Heart left ventricle (tissue), 16 donors: ENCODE measurements at regions not wholly inside any gene's neighbourhood (a gene's known extent, or its start where the extent isn't known, plus 50 kb on each side); places are given as distances from the start of the nearest gene placed in this dataset.
"Not testable (repeated sequence)": the region's sequence is repeated elsewhere in the genome, so short reads cannot be mapped to it uniquely, and the experiment has no call there.

Source experiments
- ATAC-seq, 4 donors: fragments of 200-7000 bp; cut with Tn5 transposase; one replicate each; pipeline ENCODE4 v1.9.1; 2020 to 2022; ENCODE audit warnings: moderate library complexity in 4 of 4, mild to moderate bottlenecking in 3 of 4, moderate number of reproducible peaks in 1 of 4
- DNase-seq, 5 donors: peaks; one replicate each; pipeline ENCODE4 v3.0.0-alpha.2; 2020
- H3K27ac ChIP-seq, 12 donors: fragments of 200-600 bp; sonication (generic) in 4 of 12; one replicate each; pipeline versions ENCODE4 v1.5.0 to v1.8.0; 2016 to 2022; ENCODE audit warnings: mild to moderate bottlenecking in 2 of 12
- H3K27me3 ChIP-seq, 9 donors: fragments of 200-600 bp; sonication (generic) in 2 of 9; one replicate each; pipeline versions ENCODE4 v1.5.1 to v1.8.0; 2016 to 2022; ENCODE audit warnings: mild to moderate bottlenecking in 3 of 9
- H3K36me3 ChIP-seq, 9 donors: fragments of 200-600 bp; sonication (generic) in 2 of 9; one replicate each; pipeline versions ENCODE4 v1.5.0 to v1.8.0; 2018 to 2022; ENCODE audit warnings: mild to moderate bottlenecking in 2 of 9
- H3K4me1 ChIP-seq, 12 donors: fragments of 200-600 bp; sonication (generic) in 4 of 12; one replicate each; pipeline versions ENCODE4 v1.5.0 to v1.8.0; 2016 to 2022; ENCODE audit warnings: mild to moderate bottlenecking in 3 of 12
- H3K4me3 ChIP-seq, 12 donors: fragments of 200-600 bp; sonication (generic) in 4 of 12; one replicate each; pipeline versions ENCODE4 v1.5.0 to v1.8.0; 2017 to 2022; ENCODE audit warnings: mild to moderate bottlenecking in 9 of 12, moderate library complexity in 4 of 12
- H3K9me3 ChIP-seq, 12 donors: fragments of 200-600 bp; sonication (generic) in 4 of 12; one replicate each; pipeline versions ENCODE4 v1.5.0 to v1.8.0; 2016 to 2022; ENCODE audit warnings: mild to moderate bottlenecking in 1 of 12
- POLR2A ChIP-seq, 2 donors: fragments of 450-650 bp; IDR thresholded peaks; one replicate each; pipeline ENCODE4 v1.6.1; 2017; ENCODE audit warnings: antibody characterized with exemption in 2 of 2, mild to moderate bottlenecking in 2 of 2, moderate library complexity in 2 of 2
- WGBS, 4 donors: extraction: QIAGEN DNeasy Blood & Tissue Kit in 2 of 4; methylation state at CpG; one replicate each; pipeline versions ENCODE4 v1.1.5 to v1.1.7; 2013 to 2018; 5-methylcytosine and 5-hydroxymethylcytosine counted together
- intact Hi-C, 10 donors: fragments of 100-400 bp; cut with DNase I; formaldehyde crosslinking; loops; one replicate each; pipeline versions ENCODE4 v1.11.1 to v1.14.2; 2022
- TF ChIP-seq, protein P1 (sequence below), 12 donors: fragments of 200-600 bp; sonication (generic) in 4 of 12; IDR thresholded peaks; one replicate each; pipeline versions ENCODE4 v1.5.0 to v1.8.0; 2018 to 2022; ENCODE audit warnings: antibody characterized with exemption in 12 of 12, mild to moderate bottlenecking in 5 of 12
- donor health status: ischemic (EF 13 %, LVEDD 7.1; RV severe dilation, severe dysfunction).
- donor health status: healthy with polysubstance abuse.
- donor health status: DM: no; HTN: yes; CAD: no.
- donor health status: DM: no; HTN: no; CAD: no.
- donor health status: ischemic (EF 25% LVEDD 6.9; RV normal size, moderate dysfunction).
- donor health status: ischemic (EF 25% LVEDD 5.7; RV mildly dilated, moderate dysfunction).
- donor health status: healthy.
- donor health status: DM: yes; HTN: yes; CAD: no.
- donor health status: ischemic (EF 35%, LVEDD 5.7; RV mildly dilated, moderate dysfunction).
- donor health status: nonischemic (EF 11% LVEDD 7.7; RV severe dilation, severe dysfunction).
- donor health status: DM: yes; HTN: yes; CAD: no.
- donor health status: PGD.
- donor health status: ischemic (EF 29% LVEDD 5.4; RV normal size, mild dysfunction).
- donor health status: nonischemic (EF 23%, LVEDD 6.1; RV moderate dilation, normal function).

DNA sequence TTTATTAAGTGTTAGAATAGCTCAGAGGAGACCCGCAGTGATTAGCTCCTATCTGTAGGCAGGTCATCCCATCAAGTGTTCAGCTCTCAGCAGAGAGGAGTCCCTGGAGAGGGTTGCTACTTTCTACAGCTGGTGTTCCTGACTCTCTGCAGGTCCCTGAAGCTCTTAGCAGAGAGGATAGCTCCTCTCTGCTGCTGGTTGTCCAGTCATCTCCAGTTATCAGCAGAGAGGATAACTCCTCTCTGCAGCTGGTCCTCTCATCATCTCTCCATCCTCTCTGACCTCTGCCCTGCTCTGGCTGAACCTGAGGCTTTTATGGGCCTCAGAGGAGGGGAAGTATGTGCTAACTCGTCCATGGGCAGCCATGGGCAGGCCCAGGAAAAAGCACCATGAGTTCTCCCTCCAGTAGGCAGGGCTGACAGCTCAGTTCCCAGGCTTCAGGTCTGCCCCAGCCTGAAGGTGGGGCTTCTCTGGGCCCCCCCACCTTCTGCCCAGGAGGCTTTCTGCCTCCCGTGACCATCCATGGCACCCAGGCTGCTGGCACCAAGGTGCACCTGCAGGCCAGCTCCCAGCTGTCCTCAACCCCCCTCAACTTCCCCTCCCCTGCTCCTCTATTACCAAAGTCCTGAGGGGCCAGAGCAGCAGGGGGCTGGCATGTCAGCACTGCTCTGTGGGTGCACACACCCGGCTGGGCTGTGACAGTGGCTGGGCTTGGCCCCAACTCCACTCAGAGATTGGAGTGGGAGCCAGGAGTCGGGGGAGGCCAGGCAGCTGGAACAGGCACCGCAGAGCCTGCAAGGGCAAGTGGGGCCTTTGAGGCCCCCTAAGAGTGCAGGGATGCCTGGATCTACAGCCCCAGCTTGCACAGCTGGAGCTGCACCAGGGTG lies 98.9 kb upstream of the FRMD4B start:
- TF ChIP-seq POLR2A (IDR thresholded peaks at IDR 0.05) = no peak
- TF ChIP-seq, protein P1, sequence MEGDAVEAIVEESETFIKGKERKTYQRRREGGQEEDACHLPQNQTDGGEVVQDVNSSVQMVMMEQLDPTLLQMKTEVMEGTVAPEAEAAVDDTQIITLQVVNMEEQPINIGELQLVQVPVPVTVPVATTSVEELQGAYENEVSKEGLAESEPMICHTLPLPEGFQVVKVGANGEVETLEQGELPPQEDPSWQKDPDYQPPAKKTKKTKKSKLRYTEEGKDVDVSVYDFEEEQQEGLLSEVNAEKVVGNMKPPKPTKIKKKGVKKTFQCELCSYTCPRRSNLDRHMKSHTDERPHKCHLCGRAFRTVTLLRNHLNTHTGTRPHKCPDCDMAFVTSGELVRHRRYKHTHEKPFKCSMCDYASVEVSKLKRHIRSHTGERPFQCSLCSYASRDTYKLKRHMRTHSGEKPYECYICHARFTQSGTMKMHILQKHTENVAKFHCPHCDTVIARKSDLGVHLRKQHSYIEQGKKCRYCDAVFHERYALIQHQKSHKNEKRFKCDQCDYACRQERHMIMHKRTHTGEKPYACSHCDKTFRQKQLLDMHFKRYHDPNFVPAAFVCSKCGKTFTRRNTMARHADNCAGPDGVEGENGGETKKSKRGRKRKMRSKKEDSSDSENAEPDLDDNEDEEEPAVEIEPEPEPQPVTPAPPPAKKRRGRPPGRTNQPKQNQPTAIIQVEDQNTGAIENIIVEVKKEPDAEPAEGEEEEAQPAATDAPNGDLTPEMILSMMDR (IDR thresholded peaks at IDR 0.05) = no peak
- WGBS, 4 donors = 44 to 49% (median 45%) methylated on average over 4 to 6 of the region's 6 CpGs
- DNase-seq (peak; percentile 60 to 86 (median 73)), ATAC-seq (peak; percentile 95 to 97 (median 96))
- no peak overlapping the region for H3K4me3 ChIP-seq
- intact Hi-C loops = loop anchor here in 1 of 10 donors (5.0 kb wide), 1 partner anchor 58 kb away; no protein-coding TSS in a partner anchor
- H3K27me3 ChIP-seq = no peaks in the 10 kb centered on the region
- peak overlapping the region in 9 of 12 donors; percentile 15 to 73 (median 47) for H3K27ac ChIP-seq
- no peaks in the 10 kb centered on the region for H3K36me3 ChIP-seq
- H3K4me1 ChIP-seq = peaks cover 0 to 17% (median 6%) of the 10 kb centered on the region in 12 donors
- no peaks in the 10 kb centered on the region for H3K9me3 ChIP-seq

DNA sequence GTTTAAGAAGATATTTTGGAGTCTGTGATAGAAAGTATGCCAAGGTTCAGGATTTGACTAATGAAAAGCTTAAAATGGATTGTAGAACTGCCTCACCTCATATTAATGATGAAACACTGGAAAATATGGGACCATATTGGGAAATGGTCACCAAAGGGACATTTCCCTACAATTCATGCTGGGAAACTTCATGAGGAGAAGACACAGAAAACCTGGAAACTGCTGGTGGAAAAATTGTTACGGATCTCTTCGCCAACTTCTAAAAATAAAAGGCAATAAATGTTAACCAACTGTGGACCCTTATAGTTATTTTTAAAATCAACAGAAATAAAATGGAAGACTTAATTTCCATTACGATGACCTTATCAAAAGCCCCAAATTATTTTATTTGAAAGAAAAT lies 97.6 kb upstream of the FRMD4B start:
- H3K4me3 ChIP-seq = no peak overlapping the region
- H3K27ac ChIP-seq = no peak overlapping the region
- H3K27me3 ChIP-seq = no peaks in the 10 kb centered on the region
- no peaks in the 10 kb centered on the region for H3K36me3 ChIP-seq
- WGBS, 4 donors = 77 to 86% (median 80%) methylated on average over 3 of the region's 3 CpGs
- H3K9me3 ChIP-seq = no peaks in the 10 kb centered on the region
- ATAC-seq (no peak), DNase-seq (no peak)
- intact Hi-C loops = no loop called here
- no peak for TF ChIP-seq POLR2A (IDR thresholded peaks at IDR 0.05)
- peaks cover 0 to 17% (median 6%) of the 10 kb centered on the region in 12 donors for H3K4me1 ChIP-seq

DNA sequence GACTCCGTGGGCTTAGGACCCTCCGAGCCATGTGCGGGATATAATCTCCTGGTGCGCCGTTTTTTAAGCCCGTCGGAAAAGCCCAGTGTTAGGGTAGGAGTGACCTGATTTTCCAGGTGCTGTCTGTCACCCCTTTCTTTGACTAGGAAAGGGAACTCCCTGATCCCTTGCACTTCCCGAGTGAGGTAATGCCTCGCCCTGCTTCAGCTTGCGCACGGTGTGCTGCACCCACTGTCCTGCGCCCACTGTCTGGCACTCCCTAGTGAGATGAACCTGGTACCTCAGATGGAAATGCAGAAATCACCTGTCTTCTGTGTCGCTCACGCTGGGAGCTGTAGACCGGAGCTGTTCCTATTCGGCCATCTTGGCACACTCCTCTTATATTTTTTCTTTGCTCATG lies 95.1 kb upstream of the FRMD4B start:
- H3K9me3 ChIP-seq, H3K27me3 ChIP-seq, ATAC-seq, H3K27ac ChIP-seq, DNase-seq, H3K4me3 ChIP-seq, intact Hi-C loops, H3K36me3 ChIP-seq: not testable (repeated sequence)
- 90 to 99% (median 95%) methylated on average over 16 of the region's 16 CpGs for WGBS, 4 donors
- H3K4me1 ChIP-seq = peaks cover 0 to 17% (median 6%) of the 10 kb centered on the region in 12 donors

DNA sequence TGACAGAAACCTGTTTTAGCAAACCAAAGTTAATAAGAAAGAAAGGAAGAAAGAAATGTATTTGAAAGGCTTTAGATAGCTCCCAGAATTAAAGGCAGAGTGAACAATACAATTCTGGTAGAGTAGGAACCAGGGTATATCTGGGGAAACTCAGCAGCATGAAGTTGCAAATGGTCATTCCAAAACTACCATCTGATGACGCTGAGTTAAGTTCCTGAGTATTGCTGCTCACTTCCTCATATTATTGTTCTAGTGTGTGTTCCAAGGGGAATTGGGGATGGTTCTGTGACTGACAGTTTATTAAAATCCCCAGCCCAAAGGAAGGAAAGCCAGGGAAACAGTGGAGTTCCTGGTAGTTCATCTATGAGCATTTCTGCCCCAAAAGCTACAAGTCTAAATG lies 88.3 kb upstream of the FRMD4B start:
- peak in 1 of 4 donors; percentile 63 for ATAC-seq
- intact Hi-C loops = no loop called here
- H3K4me1 ChIP-seq = peaks cover 0 to 5% (median 0%) of the 10 kb centered on the region in 12 donors
- TF ChIP-seq, protein P1 (IDR thresholded peaks at IDR 0.05) = no peak
- no peak for TF ChIP-seq POLR2A (IDR thresholded peaks at IDR 0.05)
- DNase-seq = no peak
- no peak overlapping the region for H3K27ac ChIP-seq
- no peak overlapping the region for H3K4me3 ChIP-seq
- 49 to 65% (median 56%) methylated on average over 1 of the region's 1 CpG for WGBS, 4 donors
- no peaks in the 10 kb centered on the region for H3K27me3 ChIP-seq
- H3K36me3 ChIP-seq = no peaks in the 10 kb centered on the region
- no peaks in the 10 kb centered on the region for H3K9me3 ChIP-seq

DNA sequence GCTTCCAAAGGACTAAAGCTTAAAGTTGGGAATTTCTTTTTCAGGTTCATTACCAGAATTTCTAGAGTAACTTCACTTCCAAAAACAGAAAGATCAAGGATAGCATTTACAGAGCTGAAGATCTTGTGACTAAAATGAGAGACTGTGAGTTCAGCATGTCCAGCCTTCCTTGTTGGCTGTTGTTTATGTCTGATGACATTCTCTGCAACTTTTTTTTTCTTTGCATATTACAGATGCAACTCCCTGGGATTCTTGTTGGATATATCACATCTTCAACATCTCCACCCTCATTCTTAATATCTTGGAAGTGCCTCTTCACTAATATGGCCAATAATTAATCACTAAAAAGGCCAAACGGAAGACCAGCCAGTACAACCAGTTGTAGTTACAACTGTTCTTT lies 86.2 kb upstream of the FRMD4B start:
- DNase-seq (no peak), ATAC-seq (no peak)
- intact Hi-C loops = no loop called here
- 93 to 97% (median 96%) methylated on average over 1 of the region's 1 CpG for WGBS, 4 donors
- H3K9me3 ChIP-seq = no peaks in the 10 kb centered on the region
- TF ChIP-seq POLR2A (IDR thresholded peaks at IDR 0.05) = no peak
- TF ChIP-seq, protein P1 (IDR thresholded peaks at IDR 0.05) = no peak
- H3K4me3 ChIP-seq = no peak overlapping the region
- no peaks in the 10 kb centered on the region for H3K27me3 ChIP-seq
- H3K4me1 ChIP-seq = peaks cover 0 to 5% (median 0%) of the 10 kb centered on the region in 12 donors
- no peak overlapping the region for H3K27ac ChIP-seq
- H3K36me3 ChIP-seq = no peaks in the 10 kb centered on the region
